C4-2B (cell line): ENCODE measurements at regions not wholly inside any gene's neighbourhood (a gene's known extent, or its start where the extent isn't known, plus 50 kb on each side); places are given as distances from the start of the nearest gene placed in this dataset.

Source experiments
- ZFX ChIP-seq: fragments of 450-650 bp; IDR thresholded peaks from 2 replicates; pipeline ENCODE4 v1.6.1; 2017
- TF ChIP-seq, protein P1 (sequence below): fragments of 450-650 bp; conservative IDR thresholded peaks from 2 replicates; pipeline ENCODE4 v1.5.1; 2017; ENCODE audit warnings: mild to moderate bottlenecking

DNA sequence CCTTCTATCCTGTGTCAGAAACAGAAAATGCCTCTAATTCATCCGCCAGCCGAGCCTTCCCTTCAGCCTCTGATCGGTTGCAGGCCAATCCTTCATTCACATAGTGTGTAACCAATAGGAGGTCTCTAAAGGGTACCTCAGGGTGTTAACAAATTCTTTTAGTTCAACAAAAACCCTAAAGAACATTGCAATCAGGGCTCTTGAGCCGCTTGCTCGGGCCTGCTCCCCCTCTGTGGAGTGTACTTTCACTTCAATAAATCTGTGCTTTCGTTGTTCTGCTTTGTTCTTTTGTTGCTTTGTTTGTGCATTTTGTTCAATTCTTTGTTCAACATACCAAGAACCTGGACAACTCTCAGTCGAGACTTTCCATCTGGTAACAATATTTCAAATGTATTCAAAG lies 366.5 kb downstream of the KCTD12 start:
- TF ChIP-seq, protein P1, sequence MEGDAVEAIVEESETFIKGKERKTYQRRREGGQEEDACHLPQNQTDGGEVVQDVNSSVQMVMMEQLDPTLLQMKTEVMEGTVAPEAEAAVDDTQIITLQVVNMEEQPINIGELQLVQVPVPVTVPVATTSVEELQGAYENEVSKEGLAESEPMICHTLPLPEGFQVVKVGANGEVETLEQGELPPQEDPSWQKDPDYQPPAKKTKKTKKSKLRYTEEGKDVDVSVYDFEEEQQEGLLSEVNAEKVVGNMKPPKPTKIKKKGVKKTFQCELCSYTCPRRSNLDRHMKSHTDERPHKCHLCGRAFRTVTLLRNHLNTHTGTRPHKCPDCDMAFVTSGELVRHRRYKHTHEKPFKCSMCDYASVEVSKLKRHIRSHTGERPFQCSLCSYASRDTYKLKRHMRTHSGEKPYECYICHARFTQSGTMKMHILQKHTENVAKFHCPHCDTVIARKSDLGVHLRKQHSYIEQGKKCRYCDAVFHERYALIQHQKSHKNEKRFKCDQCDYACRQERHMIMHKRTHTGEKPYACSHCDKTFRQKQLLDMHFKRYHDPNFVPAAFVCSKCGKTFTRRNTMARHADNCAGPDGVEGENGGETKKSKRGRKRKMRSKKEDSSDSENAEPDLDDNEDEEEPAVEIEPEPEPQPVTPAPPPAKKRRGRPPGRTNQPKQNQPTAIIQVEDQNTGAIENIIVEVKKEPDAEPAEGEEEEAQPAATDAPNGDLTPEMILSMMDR, result no peak
- TF ChIP-seq ZFX, result no peak
